Stimulated activated CD4-positive, alpha-beta T cell treated with anti-CD3 and anti-CD28 coated beads, Interleukin-1b, Interleukin-23, amount 100 ng/mL, for 48 hours (primary cell): ENCODE measurements at regions not wholly inside any gene's neighbourhood (a gene's known extent, or its start where the extent isn't known, plus 50 kb on each side); places are given as distances from the start of the nearest gene placed in this dataset.
"Not testable (repeated sequence)": the region's sequence is repeated elsewhere in the genome, so short reads cannot be mapped to it uniquely, and the experiment has no call there.

Experiments used
- DNase-seq: peaks from one replicate; pipeline ENCODE4 v3.0.0-alpha.2; 2020

DNA sequence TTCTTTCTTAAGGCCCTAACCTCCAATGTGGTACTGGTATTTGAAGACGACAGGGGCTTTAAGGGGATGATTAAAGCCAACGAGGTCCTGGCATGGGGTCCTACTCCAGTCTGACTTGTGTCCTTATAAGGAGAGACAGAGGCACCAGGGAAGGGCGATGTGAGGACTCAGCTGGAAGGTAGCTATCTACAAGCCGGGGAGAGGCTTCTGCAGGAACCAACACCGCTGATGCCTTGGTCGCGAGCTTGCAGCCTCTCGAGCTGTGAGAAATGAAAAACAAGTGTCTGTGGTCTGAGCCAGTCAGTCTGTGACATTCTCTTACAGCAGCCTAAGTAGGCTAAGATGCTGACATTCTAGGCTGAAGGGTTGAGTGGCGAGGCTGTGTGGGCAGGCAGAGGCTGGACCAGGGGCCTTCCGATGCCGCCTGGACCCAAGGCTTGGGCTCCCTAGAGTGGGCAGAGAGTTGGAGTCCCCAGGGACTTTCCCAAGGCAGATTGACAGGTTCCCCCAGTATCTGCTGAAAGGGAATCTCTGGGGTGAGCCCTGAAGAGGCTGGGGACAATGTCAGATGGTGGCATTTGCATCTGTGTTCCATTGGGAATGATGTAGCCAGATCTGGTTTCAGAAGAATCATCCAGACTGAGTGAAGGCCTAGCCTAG lies 322.9 kb upstream of the HS6ST1 start:
- DNase-seq = no peak

DNA sequence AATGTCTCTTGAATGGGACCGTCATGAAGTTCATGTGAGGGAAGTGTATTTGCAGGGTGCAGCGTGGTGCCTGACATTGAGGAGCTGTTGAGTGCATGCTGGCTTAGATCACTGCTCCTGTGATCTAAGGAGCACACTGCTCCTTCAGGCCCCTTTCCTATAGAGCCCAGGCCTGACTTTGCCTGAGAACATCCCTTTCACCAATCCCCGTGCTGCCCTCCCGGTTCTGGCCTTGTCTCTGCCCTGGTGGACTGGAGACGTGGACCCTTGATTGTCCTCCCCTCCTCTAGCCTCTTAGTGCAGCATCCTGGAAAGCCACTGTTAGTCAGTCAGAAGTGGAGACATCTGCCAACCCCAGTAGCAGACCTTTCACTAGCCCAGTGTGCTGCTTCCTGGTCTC lies 323.6 kb upstream of the HS6ST1 start:
- DNase-seq = no peak

DNA sequence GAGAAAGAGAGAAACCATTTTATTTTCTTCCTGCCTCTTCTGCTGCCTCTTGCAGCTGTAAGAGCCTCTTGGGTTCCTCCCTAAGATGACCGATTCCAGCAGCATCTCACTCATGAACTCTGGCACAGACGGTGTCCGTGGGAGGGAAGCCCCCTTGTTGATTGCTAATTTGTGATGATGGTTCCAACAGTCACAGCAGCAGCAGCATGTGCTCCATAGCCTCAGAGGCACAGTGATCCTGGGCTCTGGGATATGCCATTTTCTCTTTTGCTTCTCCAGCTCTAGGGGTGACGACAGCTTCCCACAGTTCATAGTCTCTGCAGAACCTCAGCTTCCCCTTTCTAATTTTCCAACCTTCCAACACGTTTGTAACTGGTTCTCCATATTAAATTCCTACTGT lies 324.2 kb upstream of the HS6ST1 start:
- DNase-seq = no peak

DNA sequence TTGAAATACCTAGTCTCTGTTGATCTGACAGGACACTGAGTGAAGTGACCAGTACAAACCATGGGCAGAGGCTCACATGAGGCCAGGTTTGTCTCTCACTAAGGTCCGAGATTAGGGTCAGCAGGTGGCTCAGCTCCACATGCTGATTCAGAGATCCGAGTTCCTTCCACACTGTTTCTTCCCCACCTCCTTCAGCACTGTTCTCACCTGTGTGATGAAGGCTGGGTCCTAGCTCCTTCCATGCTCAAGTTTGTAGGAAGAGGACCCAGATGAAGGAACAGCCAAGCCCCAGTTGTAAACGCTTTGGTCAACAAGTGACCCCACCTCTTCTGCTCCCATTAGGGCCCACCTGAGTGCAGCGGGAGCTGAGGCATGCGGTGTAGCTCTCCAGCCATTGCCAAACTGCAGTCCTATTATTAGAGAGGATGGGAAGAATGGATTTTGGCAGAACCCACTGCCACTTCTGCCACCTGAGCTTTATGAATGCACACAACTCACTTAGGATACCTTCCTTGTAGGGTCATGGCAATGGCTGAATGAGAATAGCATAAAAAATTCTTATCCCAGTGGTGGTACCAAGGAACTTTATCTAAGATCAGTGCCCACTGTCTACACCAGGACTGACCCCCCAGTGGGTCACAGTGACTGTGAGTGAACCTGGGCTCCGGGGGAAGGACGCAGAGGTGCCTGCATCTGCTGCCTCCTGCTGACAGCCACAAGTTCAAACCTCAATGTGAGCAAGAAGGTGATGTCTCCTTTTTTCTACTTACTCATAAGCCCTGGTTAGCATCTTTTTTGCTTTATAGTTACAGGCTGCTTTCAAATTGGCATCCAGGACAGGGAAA lies 324.8 kb upstream of the HS6ST1 start:
- no peak for DNase-seq

DNA sequence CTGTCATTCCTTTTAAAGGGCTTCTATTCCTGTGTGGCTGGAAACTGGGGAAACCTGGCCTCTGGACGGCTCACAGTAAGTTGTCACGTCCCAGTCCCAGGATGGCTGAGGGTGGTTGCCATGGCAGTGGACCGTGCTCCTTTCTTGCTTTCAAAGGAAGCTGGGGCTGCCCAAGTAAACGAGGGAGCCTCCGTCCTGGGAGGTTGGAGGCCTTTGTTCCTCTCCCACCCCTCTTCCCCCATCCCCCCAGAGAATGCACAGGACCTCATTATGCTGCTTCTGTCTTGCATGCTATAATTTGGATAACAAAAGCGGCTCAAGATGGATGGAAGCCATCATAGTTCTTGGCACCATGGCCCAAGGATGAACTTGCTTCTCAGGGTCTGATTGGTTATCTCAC lies 325.5 kb upstream of the HS6ST1 start:
- no peak for DNase-seq

DNA sequence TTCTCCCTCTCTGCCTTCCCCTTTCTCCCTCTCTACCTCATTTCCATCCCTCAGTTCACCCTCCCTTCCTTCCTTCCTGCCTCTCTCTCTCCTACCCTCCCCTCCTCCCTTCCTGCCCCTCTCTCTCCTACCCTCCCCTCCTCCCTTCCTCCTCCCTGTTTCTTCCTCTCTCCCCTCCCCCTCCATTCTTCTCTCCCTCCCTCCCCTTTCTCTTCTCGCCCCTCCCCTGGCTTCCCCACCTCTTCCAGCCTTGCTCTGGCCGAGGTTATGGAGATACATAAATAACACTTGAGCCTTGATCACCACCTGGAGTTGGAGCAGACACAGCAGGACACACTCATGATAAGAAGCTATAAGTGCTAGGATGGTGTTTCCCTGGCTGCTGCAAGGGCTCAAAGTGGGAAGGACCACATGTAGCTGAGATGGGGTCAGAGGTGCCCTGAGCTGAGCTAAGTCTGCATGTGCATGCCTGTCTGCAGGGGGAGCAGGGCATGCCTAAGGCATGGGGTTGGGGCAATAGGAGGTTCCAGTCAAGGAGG lies 326.1 kb upstream of the HS6ST1 start:
- DNase-seq = no peak

DNA sequence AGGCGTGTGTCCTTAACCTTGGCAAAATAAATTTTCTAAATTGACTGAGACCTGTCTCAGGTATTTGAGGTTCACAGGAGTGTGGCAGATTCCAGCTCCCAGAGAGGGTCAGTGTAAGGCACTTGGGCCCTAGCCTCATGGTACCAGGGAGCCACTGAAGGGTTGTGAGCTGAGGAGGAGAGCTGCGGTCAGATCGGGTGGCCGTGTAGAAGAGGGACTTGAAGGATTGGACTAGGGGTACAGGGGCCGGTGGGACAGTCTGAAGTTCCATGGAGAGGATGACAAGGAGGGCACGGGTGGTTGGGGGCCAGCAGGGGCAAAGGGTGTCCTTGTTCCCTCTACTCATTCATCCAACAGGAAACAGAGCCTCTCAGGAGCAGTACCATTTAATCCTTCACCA lies 327.0 kb upstream of the HS6ST1 start:
- no peak for DNase-seq

DNA sequence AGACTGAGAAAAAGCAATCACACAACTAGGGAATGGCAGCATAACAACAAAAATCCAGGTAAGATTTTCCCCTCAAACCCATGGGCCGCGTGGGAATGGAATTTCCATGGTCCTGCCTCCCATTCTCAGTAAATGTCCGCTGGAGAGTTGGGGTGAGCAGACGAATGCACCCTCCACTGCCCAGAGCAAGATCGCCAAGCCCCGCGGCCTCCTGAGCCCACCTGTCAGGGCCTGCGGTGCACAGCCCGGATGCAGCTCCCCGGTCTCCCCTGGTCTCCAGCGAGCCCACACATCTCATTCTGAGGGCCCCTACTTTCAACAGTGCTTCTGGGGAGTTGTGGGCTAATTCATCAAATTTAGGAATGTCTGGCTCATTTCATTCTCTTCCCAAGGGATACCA lies 327.4 kb upstream of the HS6ST1 start:
- no peak for DNase-seq

DNA sequence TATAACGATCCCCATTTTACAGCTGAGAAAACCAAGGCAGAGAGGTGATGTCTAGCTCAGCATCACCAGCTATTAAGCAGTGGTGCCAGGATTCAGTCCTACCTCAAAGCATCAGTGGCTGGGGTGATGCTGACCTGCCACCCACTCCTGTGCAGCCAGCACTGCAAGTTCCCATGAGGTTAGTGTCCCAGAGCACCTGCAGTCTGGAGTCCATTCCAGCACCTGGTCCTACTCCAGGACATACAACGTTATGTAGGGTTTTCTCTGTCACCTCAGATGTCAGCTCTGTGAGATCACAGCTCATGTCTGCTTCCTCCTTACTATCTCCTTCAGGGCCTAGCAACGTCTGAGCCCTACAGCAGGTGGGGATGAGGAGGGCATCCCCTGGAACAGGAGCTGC lies 328.0 kb upstream of the HS6ST1 start:
- no peak for DNase-seq

DNA sequence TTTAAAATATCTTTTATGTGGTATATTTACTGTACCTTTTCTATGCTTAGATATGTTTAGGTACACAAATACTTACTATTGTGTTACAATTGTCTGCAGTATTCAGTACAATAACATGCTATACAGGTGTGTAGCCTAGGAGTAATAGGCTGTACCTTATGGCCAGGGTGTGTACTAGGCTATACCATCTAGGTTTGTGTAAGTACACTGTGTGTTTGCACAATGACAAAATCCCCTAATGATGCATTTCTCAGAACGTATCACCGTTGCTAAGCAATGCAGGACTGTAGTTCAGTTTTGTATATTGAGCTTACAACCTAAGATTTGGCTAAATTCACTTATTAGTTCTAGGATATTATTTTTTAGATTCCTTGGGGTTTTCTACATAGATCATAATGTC lies 332.3 kb upstream of the HS6ST1 start:
- DNase-seq = no peak

DNA sequence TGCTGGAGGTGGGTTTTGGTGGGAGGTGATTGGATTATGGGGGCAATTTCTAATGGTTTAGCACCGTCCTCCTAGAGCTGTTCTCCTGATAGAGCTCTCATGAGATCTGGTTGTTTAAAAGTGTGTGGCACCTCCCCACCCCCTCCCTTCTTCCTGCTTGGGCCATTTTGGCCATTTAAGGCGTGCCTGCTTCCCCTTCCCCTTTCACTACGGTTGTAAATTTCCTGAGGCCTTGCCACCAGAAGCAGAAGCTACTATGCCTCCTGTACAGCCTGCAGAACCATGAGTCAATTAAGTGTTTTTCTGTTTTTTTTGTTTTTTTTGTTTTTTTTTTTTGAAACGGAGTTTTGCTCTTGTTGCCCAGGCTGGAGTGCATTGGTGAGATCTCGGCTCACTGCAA lies 335.7 kb upstream of the HS6ST1 start:
- DNase-seq = no peak

DNA sequence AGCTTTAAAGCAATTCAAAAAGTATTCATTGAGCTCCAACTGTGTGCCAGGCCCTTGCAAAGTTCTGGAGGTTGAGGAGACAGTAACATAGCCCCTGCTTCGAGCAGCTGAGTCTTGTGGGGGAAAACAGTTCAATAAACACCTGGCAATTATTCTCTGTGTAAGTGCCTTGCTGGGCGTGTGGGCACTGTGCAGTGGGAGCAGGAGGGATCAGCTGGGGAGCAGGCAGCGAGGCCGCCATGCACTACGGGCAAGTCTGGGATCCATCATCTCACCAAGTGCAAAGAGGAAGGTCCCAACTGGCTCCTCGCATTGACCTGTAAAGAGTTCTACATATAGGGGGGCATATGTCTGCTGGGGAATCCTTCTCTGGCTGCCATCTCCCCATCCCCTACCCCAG lies 342.2 kb upstream of the HS6ST1 start:
- no peak for DNase-seq

DNA sequence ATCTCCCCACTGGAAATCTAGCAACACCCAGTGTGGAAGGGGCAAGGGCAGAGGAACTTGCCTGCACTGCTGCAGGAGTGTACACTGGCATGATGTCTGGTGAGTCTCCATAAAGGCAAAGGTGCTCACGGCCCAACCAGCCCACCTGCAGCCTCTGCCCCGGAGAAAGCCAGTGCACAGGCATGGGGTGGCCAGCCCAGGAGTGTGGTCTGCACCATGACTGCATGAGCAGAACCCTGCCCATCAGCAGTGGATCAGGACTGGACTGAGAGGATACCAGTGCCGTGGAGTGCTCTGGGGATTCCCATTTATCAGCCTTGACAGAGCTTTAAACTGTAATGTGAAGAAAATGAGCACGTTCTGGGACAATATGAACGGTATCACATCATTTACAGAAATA lies 342.6 kb upstream of the HS6ST1 start:
- DNase-seq = no peak

DNA sequence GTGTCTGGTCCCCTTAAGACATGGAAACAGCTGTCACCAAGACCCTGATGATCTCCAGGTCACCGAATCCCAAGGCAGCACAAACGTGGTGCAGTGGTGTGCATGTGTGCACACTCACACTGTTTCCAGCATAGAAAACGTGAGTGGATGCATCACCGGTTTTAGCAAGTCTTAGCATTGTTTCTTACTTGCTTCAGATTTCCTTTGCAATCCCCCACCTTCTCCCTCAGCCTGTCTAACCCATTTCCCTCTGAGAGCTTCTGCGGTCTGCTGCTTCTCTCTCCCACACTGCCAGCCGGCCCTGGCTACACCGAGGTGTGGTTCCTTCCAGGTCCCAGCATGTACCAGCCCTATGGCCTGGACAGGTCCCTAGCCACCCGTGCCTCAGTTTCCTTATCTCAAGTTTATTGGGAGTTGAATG lies 343.4 kb upstream of the HS6ST1 start:
- DNase-seq = no peak

DNA sequence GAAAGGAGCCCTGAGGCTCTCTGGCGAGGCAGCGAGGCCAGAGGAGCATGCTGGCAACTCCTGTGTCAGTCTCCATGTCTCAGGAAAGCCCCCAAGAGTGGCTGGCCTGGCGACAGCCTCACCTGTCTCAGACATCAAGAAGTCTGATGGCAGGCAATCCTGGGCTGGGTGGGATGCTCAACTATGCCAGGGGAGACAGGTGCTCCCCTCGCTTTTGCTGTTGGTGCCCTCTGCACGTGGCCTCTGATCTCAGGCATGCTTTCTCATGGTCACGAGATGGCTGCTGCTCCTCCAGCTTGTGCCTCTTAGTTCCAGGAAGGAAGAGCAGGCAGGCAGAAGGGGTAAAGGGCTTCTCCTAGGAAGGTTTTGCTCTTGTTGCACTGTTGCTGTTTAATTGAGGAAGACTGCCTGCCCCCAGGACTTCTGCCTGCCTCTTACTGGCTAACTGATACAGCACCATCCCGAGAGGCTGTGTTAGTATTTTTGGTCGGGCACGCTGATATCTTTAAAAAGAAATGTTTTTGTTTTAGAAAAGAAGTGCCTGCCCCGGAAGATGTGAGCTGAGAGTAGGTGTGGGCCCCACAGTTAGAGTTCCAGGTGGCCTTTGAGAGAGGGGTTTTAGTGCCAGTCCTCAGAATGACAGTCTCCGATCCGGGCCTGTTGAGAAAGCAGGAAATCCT lies 344.8 kb upstream of the HS6ST1 start:
- DNase-seq = no peak

DNA sequence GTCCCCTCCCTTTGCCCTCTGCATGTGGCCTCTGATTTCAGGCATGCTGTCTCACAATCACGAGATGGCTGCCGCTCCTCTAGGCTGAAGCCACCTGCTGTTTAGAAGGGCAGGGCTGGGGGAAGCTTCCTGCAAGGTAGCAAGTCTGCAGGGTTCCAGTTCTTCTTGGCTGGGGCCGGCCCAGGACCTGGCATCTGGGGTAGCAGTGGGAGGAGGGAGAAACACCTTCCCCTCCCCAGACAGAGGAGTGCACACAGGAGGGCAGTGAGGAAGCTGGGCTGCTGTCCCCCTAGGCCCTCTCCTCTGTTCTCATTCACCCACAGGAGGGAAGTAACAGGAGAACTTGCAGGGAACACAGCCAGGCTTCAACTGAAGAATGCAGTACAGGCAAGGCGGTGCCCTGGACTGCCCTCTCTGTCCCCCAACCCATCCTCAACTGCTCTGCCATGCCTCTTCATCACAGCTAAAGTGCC lies 345.9 kb upstream of the HS6ST1 start:
- DNase-seq = no peak

DNA sequence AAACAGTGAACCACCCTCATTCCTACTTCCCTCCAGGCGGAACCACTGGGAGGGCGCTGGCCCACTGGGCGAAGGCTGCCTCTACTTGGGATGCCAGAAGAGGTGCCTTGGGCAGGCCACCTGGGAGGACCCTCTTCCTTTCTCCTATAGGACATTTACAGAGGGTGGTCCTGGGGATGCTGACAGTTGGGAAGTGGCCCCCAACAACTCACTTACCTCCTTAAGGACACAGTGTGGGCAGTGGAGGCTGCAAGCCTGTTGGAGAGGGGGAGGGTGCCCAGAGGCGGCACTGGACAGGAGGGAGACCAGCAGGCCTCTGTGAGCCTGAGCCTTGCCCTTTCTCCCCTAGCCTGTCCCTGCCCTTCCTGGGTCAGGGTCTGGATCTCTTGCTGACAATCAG lies 346.4 kb upstream of the HS6ST1 start:
- DNase-seq = no peak

DNA sequence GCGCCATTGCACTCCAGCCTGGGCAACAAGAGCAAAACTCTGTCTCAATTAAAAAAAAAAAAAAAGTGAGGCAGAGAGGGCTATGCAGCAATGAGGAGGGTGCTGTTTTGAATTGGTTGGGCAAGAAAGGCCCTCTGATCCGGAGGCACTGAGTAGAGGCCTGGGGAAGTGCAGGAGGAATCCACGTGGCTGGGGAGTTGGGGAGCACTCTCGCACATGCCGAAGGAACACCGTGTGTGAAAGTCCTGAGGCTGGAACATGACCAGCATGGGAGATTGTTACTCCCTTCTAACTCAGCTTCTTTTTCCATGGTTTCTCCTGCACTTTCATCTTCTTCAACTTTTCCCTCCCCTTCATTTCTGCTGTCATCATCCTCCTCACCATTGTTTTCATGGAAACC lies 347.9 kb upstream of the HS6ST1 start:
- DNase-seq = no peak

DNA sequence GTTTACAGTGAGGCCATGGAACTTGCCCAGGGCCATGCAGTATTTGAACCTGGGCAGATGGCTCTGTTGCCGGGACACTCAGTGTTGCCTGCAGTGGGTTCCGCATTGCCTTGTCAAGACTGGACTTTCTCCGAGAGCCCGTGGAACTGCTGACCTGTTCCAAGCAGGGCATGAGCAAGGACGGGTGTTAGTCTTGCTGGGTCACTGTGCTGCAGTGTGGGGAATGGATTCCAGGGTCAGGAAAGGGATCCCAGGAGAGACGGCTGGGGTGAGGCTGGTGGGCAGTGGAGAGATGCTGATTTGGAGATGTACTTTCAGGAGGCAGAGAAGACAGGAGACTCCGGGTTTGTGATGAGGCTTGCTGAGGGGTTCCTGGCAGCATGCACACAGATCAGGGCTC lies 348.7 kb upstream of the HS6ST1 start:
- no peak for DNase-seq

DNA sequence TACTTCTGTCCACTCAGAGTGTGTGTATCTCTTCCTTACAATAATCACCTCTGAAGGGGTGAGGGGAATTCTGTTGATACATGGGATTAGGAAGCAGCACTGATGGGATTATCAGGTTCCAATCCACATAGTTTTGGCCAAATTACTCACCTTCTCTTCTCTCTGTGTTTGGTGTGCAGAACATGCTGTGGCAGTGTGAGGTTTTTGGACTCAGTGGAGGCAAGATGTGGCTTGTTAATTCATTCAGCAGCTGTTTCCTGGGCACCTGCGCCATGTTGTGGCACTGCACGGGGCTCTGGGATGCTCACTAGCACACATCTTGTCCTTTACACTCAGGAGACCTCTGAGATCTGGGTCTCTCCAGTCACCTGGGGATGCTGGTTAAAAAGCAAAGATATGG lies 350.3 kb upstream of the HS6ST1 start:
- DNase-seq = no peak

DNA sequence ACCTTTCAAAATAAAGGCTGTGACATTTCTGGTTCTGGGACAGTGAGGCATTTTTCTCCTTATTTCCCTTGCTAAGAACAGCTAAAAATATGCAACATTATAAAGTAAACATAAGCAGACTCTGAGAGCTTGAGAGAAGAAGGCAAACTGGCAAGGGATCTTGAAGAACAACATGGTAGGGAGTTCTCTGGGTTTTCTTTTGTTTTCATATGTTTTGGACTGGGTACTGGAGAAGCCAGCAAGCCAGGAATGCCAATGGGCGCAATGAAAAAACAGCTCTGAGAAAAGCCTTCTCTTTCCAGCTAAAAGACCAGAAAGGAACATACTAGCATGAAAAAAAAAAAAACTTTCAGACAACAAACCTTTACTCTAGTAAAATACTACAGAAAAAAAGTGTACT lies 351.4 kb upstream of the HS6ST1 start:
- DNase-seq = no peak

DNA sequence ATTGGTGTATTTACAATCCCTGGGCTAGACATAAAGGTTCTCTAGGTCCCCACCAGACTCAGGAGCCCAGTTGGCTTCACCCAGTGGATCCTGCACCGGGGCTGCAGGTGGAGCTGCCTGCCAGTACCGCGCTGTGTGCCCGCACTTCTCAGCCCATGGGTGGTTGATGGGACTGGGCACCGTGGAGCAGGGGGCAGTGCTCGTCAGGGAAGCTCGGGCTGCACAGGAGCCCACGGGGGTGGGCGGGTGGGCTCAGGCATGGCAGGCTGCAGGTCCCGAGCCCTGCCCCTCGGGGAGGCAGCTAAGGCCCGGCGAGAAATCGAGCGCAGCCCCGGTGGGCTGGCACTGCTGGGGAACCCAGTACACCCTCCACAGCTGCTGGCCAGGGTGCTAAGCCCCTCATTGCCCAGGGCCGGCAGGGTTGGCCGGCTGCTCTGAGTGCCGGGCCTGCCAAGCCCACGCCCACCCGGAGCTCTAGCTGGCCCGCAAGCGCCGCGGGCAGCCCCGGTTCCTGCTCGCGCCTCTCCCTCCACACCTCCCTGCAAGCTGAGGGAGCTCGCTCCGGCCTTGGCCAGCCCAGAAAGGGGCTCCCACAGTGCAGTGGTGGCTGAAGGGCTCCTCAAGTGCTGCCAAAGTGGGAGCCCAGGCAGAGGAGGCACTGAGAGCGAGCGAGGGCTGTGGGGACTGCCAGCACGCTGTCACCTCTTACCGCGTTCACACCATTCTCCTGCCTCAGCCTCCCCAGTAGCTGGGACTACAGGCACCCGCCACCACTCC lies 353.5 kb upstream of the HS6ST1 start:
- not testable (repeated sequence) for DNase-seq

DNA sequence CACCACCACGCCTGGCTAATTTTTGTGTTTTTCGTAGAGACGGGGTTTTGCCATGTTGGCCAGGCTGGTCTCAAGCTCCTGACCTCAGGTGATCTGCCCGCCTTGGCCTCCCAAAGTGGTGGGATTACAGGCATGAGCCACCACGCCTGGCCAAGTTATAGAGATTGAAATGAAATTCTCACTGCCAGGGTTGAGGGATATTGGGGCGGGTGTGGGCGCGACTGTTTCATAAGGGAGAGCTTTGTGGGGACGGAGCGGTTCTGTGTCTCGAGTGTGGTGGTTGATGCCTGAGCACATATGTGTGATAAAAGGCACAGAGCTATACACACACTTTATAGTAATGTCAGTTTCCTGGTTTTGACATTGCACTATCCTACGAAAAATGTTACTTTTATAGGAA lies 361.0 kb upstream of the HS6ST1 start:
- DNase-seq = not testable (repeated sequence)
